C4-2B (cell line): ENCODE measurements at regions not wholly inside any gene's neighbourhood (a gene's known extent, or its start where the extent isn't known, plus 50 kb on each side); places are given as distances from the start of the nearest gene placed in this dataset.

Source experiments
- H3K27ac ChIP-seq: fragments of 450-650 bp; 2 replicates; pipeline ENCODE4 v1.5.1; 2017
- CTCF ChIP-seq: fragments of 450-650 bp; conservative IDR thresholded peaks from 2 replicates; pipeline ENCODE4 v1.5.1; 2017; ENCODE audit warnings: mild to moderate bottlenecking
- ZFX ChIP-seq: fragments of 450-650 bp; IDR thresholded peaks from 2 replicates; pipeline ENCODE4 v1.6.1; 2017

- no peak for TF ChIP-seq CTCF
- no peak overlapping the region for H3K27ac ChIP-seq
These were observed 71.7 kb upstream of the SERPINE2 start for GRCh38 chr2:224110811-224111210.

- TF ChIP-seq ZFX (no peak), CTCF (no peak)
- no peak overlapping the region for H3K27ac ChIP-seq
These were observed 70.7 kb upstream of the SERPINE2 start for GRCh38 chr2:224109751-224110150.

GRCh38 chr2:224106794-224107193 is 67.7 kb upstream of the SERPINE2 start:
- H3K27ac ChIP-seq, result no peak overlapping the region
- no peak for TF ChIP-seq CTCF
- TF ChIP-seq ZFX, result no peak

GRCh38 chr2:224104668-224105386 is 65.7 kb upstream of the SERPINE2 start:
- H3K27ac ChIP-seq, result no peak overlapping the region
- TF ChIP-seq ZFX (no peak), CTCF (no peak)

- TF ChIP-seq CTCF, result no peak
- TF ChIP-seq ZFX, result no peak
- H3K27ac ChIP-seq, result no peak overlapping the region
These were observed 64.6 kb upstream of the SERPINE2 start for GRCh38 chr2:224103651-224104050.

- H3K27ac ChIP-seq, result no peak overlapping the region
- TF ChIP-seq CTCF (no peak), ZFX (no peak)
These were observed 63.9 kb upstream of the SERPINE2 start for GRCh38 chr2:224102991-224103390.

GRCh38 chr2:224101820-224102630 is 62.9 kb upstream of the SERPINE2 start:
- H3K27ac ChIP-seq, result no peak overlapping the region
- no peak for TF ChIP-seq CTCF
- TF ChIP-seq ZFX, result no peak
